OCI-LY3 (cell line): ENCODE measurements at regions not wholly inside any gene's neighbourhood (a gene's known extent, or its start where the extent isn't known, plus 50 kb on each side); places are given as distances from the start of the nearest gene placed in this dataset.

Experiments used
- H2AFZ ChIP-seq: fragments of 200-600, 300-600 bp; shearing (Covaris generic); 2 replicates; pipeline ENCODE4 v1.6.0; 2014; ENCODE audit warnings: antibody characterized with exemption, low read depth, low read length
- H3K27ac ChIP-seq: fragments of 200-600, 300-600 bp; sonication (generic); 2 replicates; pipeline ENCODE4 v1.5.1; 2014; ENCODE audit warnings: mild to moderate bottlenecking, low read length, moderate library complexity, mixed read lengths
- H3K27me3 ChIP-seq: fragments of 200-600, 300-600 bp; sonication (generic); 2 replicates; pipeline ENCODE4 v1.6.1; 2014; ENCODE audit warnings: low read depth, low read length, mixed read lengths
- H3K36me3 ChIP-seq: fragments of 200-600, 300-600 bp; sonication (generic); replicated peaks from 2 replicates; pipeline ENCODE3; 2014; ENCODE audit warnings: low read depth, low read length, mixed read lengths
- H3K4me1 ChIP-seq: fragments of 300-600, 200-600 bp; sonication (generic); 2 replicates; pipeline ENCODE4 v1.6.1; 2014; ENCODE audit warnings: low read length, mixed read lengths
- H3K4me2 ChIP-seq: fragments of 200-600, 300-600 bp; sonication (generic); 2 replicates; pipeline ENCODE4 v1.6.1; 2014; ENCODE audit warnings: low read length, mixed read lengths
- H3K4me3 ChIP-seq: fragments of 300-600, 200-600 bp; sonication (generic); 2 replicates; pipeline ENCODE4 v1.5.1; 2014; ENCODE audit warnings: antibody characterized with exemption, mild to moderate bottlenecking, low read length, moderate library complexity
- H3K79me2 ChIP-seq: fragments of 300-600, 200-600 bp; shearing (Covaris generic); 2 replicates; pipeline ENCODE4 v1.6.1; 2014; ENCODE audit warnings: mild to moderate bottlenecking, low read length, mixed read lengths
- H3K9ac ChIP-seq: fragments of 300-600, 200-600 bp; shearing (Covaris generic); 2 replicates; pipeline ENCODE4 v1.6.0; 2014; ENCODE audit warnings: mild to moderate bottlenecking, low read length, moderate library complexity
- H3K9me3 ChIP-seq: fragments of 200-600, 300-600 bp; shearing (Covaris generic); 2 replicates; pipeline ENCODE4 v1.6.1; 2014; ENCODE audit warnings: low read length, mixed read lengths; ENCODE audit not compliant: insufficient read depth
- H4K20me1 ChIP-seq: fragments of 200-600, 300-600 bp; sonication (generic); 2 replicates; pipeline ENCODE4 v1.6.1; 2016; ENCODE audit warnings: low read length, mixed read lengths; ENCODE audit not compliant: insufficient read depth
- EZH2phosphoT487 ChIP-seq: fragments of 200-600 bp; shearing (Covaris generic); IDR thresholded peaks from 2 replicates; pipeline ENCODE4 v1.6.1; 2018; ENCODE audit warnings: antibody characterized with exemption, mixed run types, low read depth
- TF ChIP-seq, protein P1 (sequence below): fragments of 200-600, 300-600 bp; sonication (generic); IDR thresholded peaks from 2 replicates; pipeline ENCODE4 v1.5.1; 2014; ENCODE audit warnings: antibody characterized with exemption, low read length, low read depth

DNA sequence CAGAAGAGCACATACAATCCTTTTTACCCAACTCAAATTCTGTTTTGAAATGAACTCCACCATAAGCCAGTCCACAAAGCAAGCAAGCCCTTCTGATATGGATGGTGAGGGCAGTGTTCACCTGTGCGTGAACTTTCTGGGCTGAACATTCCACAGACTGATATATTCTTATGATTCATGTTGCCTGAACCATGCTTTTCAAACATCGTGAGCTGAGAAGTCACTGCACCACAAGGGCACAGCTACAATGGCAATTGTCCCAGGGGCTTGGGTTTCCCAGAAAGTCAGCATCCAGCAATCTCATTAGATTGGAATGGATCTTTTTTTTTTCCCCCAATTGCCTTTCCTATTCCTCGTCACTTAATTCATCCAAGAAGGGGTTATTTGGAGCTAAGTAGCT lies 86.9 kb upstream of the ZNF438 start:
- H2AFZ ChIP-seq = no peak overlapping the region
- no peak overlapping the region for H3K27ac ChIP-seq
- peaks cover 3% of the 10 kb centered on the region; the same call in 1 of the 2 replicates for H3K9me3 ChIP-seq
- H3K27me3 ChIP-seq = no peaks in the 10 kb centered on the region
- no peak overlapping the region for H3K4me2 ChIP-seq
- no peak overlapping the region for H3K9ac ChIP-seq
- no peak for TF ChIP-seq EZH2phosphoT487
- TF ChIP-seq, protein P1, sequence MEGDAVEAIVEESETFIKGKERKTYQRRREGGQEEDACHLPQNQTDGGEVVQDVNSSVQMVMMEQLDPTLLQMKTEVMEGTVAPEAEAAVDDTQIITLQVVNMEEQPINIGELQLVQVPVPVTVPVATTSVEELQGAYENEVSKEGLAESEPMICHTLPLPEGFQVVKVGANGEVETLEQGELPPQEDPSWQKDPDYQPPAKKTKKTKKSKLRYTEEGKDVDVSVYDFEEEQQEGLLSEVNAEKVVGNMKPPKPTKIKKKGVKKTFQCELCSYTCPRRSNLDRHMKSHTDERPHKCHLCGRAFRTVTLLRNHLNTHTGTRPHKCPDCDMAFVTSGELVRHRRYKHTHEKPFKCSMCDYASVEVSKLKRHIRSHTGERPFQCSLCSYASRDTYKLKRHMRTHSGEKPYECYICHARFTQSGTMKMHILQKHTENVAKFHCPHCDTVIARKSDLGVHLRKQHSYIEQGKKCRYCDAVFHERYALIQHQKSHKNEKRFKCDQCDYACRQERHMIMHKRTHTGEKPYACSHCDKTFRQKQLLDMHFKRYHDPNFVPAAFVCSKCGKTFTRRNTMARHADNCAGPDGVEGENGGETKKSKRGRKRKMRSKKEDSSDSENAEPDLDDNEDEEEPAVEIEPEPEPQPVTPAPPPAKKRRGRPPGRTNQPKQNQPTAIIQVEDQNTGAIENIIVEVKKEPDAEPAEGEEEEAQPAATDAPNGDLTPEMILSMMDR = no peak
- no peak overlapping the region for H3K4me3 ChIP-seq
- H4K20me1 ChIP-seq = no peaks in the 10 kb centered on the region
- H3K36me3 ChIP-seq = no peaks in the 10 kb centered on the region
- no peaks in the 10 kb centered on the region for H3K79me2 ChIP-seq
- H3K4me1 ChIP-seq = peaks cover 41% of the 10 kb centered on the region

GRCh38 chr10:31120392-31120791 lies 88.7 kb upstream of the ZNF438 start:
- H2AFZ ChIP-seq = 0 out of 2 replicates have a peak overlapping the region, but pooled peaks have one; percentile 59
- no peaks in the 10 kb centered on the region for H3K79me2 ChIP-seq
- H3K9ac ChIP-seq = no peak overlapping the region
- no peaks in the 10 kb centered on the region for H3K9me3 ChIP-seq
- no peak overlapping the region for H3K4me2 ChIP-seq
- no peak overlapping the region for H3K27ac ChIP-seq
- H3K27me3 ChIP-seq = no peaks in the 10 kb centered on the region
- H3K36me3 ChIP-seq = no peaks in the 10 kb centered on the region
- no peak overlapping the region for H3K4me3 ChIP-seq
- peaks cover 52% of the 10 kb centered on the region for H3K4me1 ChIP-seq
- H4K20me1 ChIP-seq = no peaks in the 10 kb centered on the region
- no peak for TF ChIP-seq EZH2phosphoT487
- TF ChIP-seq, protein P1 = no peak

GRCh38 chr10:31120961-31121685 lies 89.5 kb upstream of the ZNF438 start:
- TF ChIP-seq, protein P1 = no peak
- TF ChIP-seq EZH2phosphoT487 = no peak
- H4K20me1 ChIP-seq = no peaks in the 10 kb centered on the region
- H3K4me1 ChIP-seq = peaks cover 60% of the 10 kb centered on the region
- no peak overlapping the region for H2AFZ ChIP-seq
- H3K4me3 ChIP-seq = no peak overlapping the region
- peak overlapping the region; percentile 50; the same call in 1 of the 2 replicates for H3K4me2 ChIP-seq
- H3K36me3 ChIP-seq = no peaks in the 10 kb centered on the region
- no peak overlapping the region for H3K9ac ChIP-seq
- no peaks in the 10 kb centered on the region for H3K9me3 ChIP-seq
- no peaks in the 10 kb centered on the region for H3K79me2 ChIP-seq
- no peaks in the 10 kb centered on the region for H3K27me3 ChIP-seq
- H3K27ac ChIP-seq = peak overlapping the region; percentile 71

DNA sequence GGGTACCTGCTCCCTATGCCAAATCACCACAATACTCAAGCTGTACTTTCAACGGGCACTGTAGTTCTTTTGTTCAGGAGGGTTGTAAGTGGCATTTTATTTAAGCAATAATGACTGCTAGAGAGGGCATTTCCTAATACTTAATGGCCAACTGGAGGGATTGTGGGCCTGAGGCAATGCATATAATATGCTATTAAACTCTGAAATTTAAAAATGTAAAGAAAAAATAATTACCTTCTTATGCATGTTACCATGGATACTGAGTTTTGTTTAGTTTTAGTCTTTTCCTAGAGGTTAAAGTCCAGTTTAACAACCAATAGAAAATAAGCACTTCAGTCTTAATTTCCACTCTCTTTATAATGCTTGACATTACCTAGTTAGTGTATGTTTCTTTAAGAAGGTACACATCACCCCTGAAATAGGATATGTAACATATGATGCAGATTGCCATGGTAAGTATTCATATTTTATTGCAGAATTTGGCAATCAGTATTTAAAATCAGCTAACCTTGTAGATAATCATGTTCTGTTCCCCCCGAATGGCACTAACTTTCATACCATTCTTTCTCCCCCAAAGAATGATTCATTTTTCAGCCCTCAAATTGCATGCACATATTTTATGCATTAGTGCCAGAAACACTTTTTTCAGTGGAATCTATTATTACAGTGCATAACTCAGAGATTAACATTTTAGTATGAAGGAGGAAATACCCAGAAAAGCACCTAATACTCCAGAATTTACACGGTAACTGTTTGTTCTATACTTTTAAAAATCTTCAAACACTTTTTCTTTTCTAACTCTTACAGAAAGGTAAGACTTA lies 90.3 kb upstream of the ZNF438 start:
- peak overlapping the region; percentile 29 for H3K9ac ChIP-seq
- peak overlapping the region; percentile 21; the same call in 1 of the 2 replicates for H3K4me3 ChIP-seq

More for the DNA sequence above, 90.3 kb upstream of the ZNF438 start:
- H3K36me3 ChIP-seq = no peaks in the 10 kb centered on the region
- no peaks in the 10 kb centered on the region for H4K20me1 ChIP-seq
- H3K27me3 ChIP-seq = no peaks in the 10 kb centered on the region
- no peak for TF ChIP-seq EZH2phosphoT487
- TF ChIP-seq, protein P1 = no peak
- no peaks in the 10 kb centered on the region for H3K9me3 ChIP-seq
- H3K79me2 ChIP-seq = no peaks in the 10 kb centered on the region
- no peak overlapping the region for H2AFZ ChIP-seq
- H3K4me1 ChIP-seq = peaks cover 64% of the 10 kb centered on the region
- H3K27ac ChIP-seq = peak overlapping the region; percentile 71
- peak overlapping the region; percentile 50 for H3K4me2 ChIP-seq
